OCI-LY7 (cell line): ENCODE measurements at regions not wholly inside any gene's neighbourhood (a gene's known extent, or its start where the extent isn't known, plus 50 kb on each side); places are given as distances from the start of the nearest gene placed in this dataset.

Source experiments
- BruUV-seq: library from RNA; stranded (reverse); fragments of 400-500 nt; replicated peaks from 2 replicates; lab custom pipeline; 2021; lab: Mats Ljungman, UMichigan
- CTCF ChIA-PET: fragments of 300-600 bp; sonication (Branson Sonifier 250); formaldehyde crosslinking; loops from one replicate; lab custom pipeline; 2022; ENCODE audit warnings: antibody characterized with exemption; ENCODE audit not compliant: unreplicated experiment; lab: Charles Lee
- POLR2A ChIA-PET: fragments of 300-600 bp; sonication (Branson Sonifier 250); formaldehyde crosslinking; loops from one replicate; lab custom pipeline; 2022; ENCODE audit warnings: antibody characterized with exemption; lab: Charles Lee
- DNase-seq: peaks from one replicate; pipeline ENCODE4 v3.0.0-alpha.2; 2015; ENCODE audit warnings: low spot score
- H2AFZ ChIP-seq: fragments of 200-600 bp; sonication (generic), shearing (Covaris generic); 2 replicates; pipeline ENCODE4 v1.6.1; 2014; ENCODE audit warnings: mild to moderate bottlenecking, antibody characterized with exemption, low read length, moderate library complexity
- H3K27ac ChIP-seq: fragments of 200-600 bp; sonication (generic); 2 replicates; pipeline ENCODE4 v1.5.1; 2014; ENCODE audit warnings: mixed run types, low read depth, mild to moderate bottlenecking, moderate library complexity, low read length, inconsistent platforms; ENCODE audit not compliant: poor library complexity, severe bottlenecking
- H3K36me3 ChIP-seq: fragments of 200-600 bp; sonication (generic); 2 replicates; pipeline ENCODE4 v1.6.1; 2014; ENCODE audit warnings: mild to moderate bottlenecking, antibody characterized with exemption, low read length, moderate library complexity, mixed read lengths; ENCODE audit not compliant: insufficient read depth
- H3K4me1 ChIP-seq: fragments of 200-600 bp; sonication (generic); 2 replicates; pipeline ENCODE4 v1.5.1; 2014; ENCODE audit warnings: mild to moderate bottlenecking, low read length; ENCODE audit not compliant: insufficient read depth, poor library complexity, severe bottlenecking
- H3K4me2 ChIP-seq: fragments of 200-600 bp; sonication (generic); 2 replicates; pipeline ENCODE4 v1.6.1; 2014; ENCODE audit warnings: mild to moderate bottlenecking, low read length
- H3K4me3 ChIP-seq: fragments of 200-600 bp; sonication (generic); 2 replicates; pipeline ENCODE4 v1.5.1; 2014; ENCODE audit warnings: mild to moderate bottlenecking, low read depth, low read length; ENCODE audit not compliant: poor library complexity, severe bottlenecking
- H3K79me2 ChIP-seq: fragments of 200-600 bp; sonication (generic); 2 replicates; pipeline ENCODE4 v1.6.1; 2016; ENCODE audit warnings: low read depth, mild to moderate bottlenecking, low read length, moderate library complexity, mixed read lengths; ENCODE audit not compliant: insufficient read depth
- H3K9me2 ChIP-seq: fragments of 200-600 bp; sonication (generic); 2 replicates; pipeline ENCODE4 v1.6.1; 2016; ENCODE audit warnings: mild to moderate bottlenecking, low read length, mixed read lengths; ENCODE audit not compliant: insufficient read depth
- H3K9me3 ChIP-seq: fragments of 200-600 bp; sonication (generic); 2 replicates; pipeline ENCODE4 v1.6.1; 2014; ENCODE audit warnings: mild to moderate bottlenecking, mixed run types, low read length, mixed read lengths
- H4K20me1 ChIP-seq: fragments of 200-600 bp; sonication (generic); 2 replicates; pipeline ENCODE4 v1.6.1; 2014; ENCODE audit warnings: mild to moderate bottlenecking, antibody characterized with exemption, low read length, moderate library complexity, mixed read lengths; ENCODE audit not compliant: insufficient read depth
- EZH2phosphoT487 ChIP-seq: fragments of 200-600 bp; sonication (generic); IDR thresholded peaks from 2 replicates; pipeline ENCODE4 v1.6.1; 2018; ENCODE audit warnings: low read depth, borderline replicate concordance, mild to moderate bottlenecking, mixed run types, antibody characterized with exemption, low read length, moderate library complexity, mixed read lengths
- intact Hi-C: fragments of 100-400 bp; cut with micrococcal nuclease; formaldehyde crosslinking; loops from one replicate; pipeline ENCODE4 v1.10.0; 2022; ENCODE audit not compliant: unreplicated experiment
- TF ChIP-seq, protein P1 (sequence below): fragments of 200-600 bp; sonication (generic); conservative IDR thresholded peaks from 2 replicates; pipeline ENCODE4 v1.5.1; 2014; ENCODE audit warnings: mild to moderate bottlenecking, antibody characterized with exemption, low read length, moderate library complexity, mixed read lengths

DNA sequence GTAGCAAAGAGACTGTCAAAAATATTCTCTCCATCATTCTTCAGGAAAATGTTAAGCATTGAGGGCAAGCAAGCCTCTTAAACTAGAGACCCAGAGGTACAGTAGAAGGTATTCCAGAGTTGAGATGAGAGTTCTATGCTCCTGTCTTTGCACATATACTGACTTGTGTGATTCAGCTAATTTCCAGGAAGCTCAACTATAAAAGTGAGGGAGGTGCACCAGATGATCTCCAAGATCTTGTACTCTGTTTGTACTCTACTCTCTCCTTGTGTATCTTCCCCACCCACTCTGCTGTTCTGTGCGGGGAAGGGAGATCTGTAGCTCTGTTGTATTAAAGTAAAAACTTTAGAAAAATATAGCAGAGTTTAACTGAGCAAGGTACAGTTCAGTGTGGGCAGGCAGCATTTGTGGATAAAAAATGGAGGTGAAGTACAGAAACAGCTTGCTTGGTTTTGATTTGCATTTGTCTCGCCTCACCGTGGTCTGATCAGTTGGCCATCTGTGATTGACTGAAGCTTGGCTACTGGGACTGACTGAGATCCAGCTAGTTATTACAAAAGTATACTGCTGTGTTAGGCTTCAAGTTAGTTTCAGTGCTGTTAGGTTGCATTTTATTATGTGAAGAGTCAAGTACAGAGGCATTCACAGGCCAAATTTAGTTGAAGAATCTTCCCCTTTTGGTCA lies 463.1 kb upstream of the GOLIM4 start:
- H2AFZ ChIP-seq, result no peak overlapping the region
- no peaks in the 10 kb centered on the region for H3K4me1 ChIP-seq
- no peaks in the 10 kb centered on the region for H3K9me2 ChIP-seq
- ChIA-PET CTCF (no interaction called here), POLR2A (no interaction called here)
- H3K36me3 ChIP-seq, result no peaks in the 10 kb centered on the region
- no TSS peak for BruUV-seq
- no peaks in the 10 kb centered on the region for H3K79me2 ChIP-seq
- TF ChIP-seq EZH2phosphoT487, result no peak
- TF ChIP-seq, protein P1, sequence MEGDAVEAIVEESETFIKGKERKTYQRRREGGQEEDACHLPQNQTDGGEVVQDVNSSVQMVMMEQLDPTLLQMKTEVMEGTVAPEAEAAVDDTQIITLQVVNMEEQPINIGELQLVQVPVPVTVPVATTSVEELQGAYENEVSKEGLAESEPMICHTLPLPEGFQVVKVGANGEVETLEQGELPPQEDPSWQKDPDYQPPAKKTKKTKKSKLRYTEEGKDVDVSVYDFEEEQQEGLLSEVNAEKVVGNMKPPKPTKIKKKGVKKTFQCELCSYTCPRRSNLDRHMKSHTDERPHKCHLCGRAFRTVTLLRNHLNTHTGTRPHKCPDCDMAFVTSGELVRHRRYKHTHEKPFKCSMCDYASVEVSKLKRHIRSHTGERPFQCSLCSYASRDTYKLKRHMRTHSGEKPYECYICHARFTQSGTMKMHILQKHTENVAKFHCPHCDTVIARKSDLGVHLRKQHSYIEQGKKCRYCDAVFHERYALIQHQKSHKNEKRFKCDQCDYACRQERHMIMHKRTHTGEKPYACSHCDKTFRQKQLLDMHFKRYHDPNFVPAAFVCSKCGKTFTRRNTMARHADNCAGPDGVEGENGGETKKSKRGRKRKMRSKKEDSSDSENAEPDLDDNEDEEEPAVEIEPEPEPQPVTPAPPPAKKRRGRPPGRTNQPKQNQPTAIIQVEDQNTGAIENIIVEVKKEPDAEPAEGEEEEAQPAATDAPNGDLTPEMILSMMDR, result no peak
- H3K9me3 ChIP-seq, result no peaks in the 10 kb centered on the region
- intact Hi-C loops, result no loop called here
- no peak for DNase-seq
- no peak overlapping the region for H3K4me2 ChIP-seq
- no peak overlapping the region for H3K4me3 ChIP-seq
- no peaks in the 10 kb centered on the region for H4K20me1 ChIP-seq
- H3K27ac ChIP-seq, result no peak overlapping the region

GRCh38 chr3:168552251-168552650 lies 456.5 kb upstream of the GOLIM4 start:
- Histone ChIP-seq H3K36me3 (no peaks in the 10 kb centered on the region), H3K9me2 (no peaks in the 10 kb centered on the region), H3K9me3 (no peaks in the 10 kb centered on the region), H3K4me2 (no peak overlapping the region), H3K4me3 (no peak overlapping the region), H2AFZ (no peak overlapping the region), H3K4me1 (no peaks in the 10 kb centered on the region), H3K79me2 (no peaks in the 10 kb centered on the region), H4K20me1 (no peaks in the 10 kb centered on the region), H3K27ac (no peak overlapping the region)
- TF ChIP-seq, protein P1, result no peak
- no peak for TF ChIP-seq EZH2phosphoT487
- no peak for DNase-seq
- no TSS peak for BruUV-seq
- CTCF ChIA-PET, result no interaction called here
- POLR2A ChIA-PET, result no interaction called here
- intact Hi-C loops, result no loop called here

GRCh38 chr3:168548719-168549118 lies 453.0 kb upstream of the GOLIM4 start:
- H3K4me3 ChIP-seq, result no peak overlapping the region
- no peaks in the 10 kb centered on the region for H3K36me3 ChIP-seq
- ChIA-PET POLR2A (interaction anchor here (1.4 kb wide), 1 partner anchor 22 kb away, joined by 3 read pairs; no protein-coding TSS in a partner anchor), CTCF (no interaction called here)
- intact Hi-C loops, result no loop called here
- no peaks in the 10 kb centered on the region for H4K20me1 ChIP-seq
- no peak overlapping the region for H3K27ac ChIP-seq
- no peaks in the 10 kb centered on the region for H3K79me2 ChIP-seq
- H2AFZ ChIP-seq, result no peak overlapping the region
- TF ChIP-seq, protein P1, result no peak
- no peak for TF ChIP-seq EZH2phosphoT487
- no peak overlapping the region for H3K4me2 ChIP-seq
- no peaks in the 10 kb centered on the region for H3K9me2 ChIP-seq
- no peaks in the 10 kb centered on the region for H3K4me1 ChIP-seq
- no peak for DNase-seq
- BruUV-seq, result no TSS peak
- H3K9me3 ChIP-seq, result no peaks in the 10 kb centered on the region
